ENCODE measurements at regions not wholly inside any gene's neighbourhood (a gene's known extent, or its start where the extent isn't known, plus 50 kb on each side); places are given as distances from the start of the nearest gene placed in this dataset.

DNA sequence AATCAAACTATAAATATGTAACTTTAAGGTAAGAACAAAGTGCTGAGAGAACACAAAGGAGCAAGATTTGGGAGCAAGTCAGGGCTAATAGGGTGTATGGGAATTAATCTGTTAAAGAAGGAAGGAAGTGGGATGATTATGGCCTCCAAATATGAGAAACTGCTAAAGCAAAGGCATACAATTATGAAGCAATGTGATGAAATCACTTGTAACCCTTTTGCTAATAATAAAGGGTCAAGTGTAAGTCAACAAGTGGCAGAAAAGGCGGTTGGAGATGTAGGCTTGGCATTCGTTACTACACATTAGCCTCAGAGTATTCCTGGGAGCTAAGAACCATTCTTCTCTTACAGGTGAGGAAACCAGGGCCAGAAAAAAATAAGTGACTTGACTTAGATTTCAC is 1002.3 kb upstream of the TENM4 start:
- Histone ChIP-seq H3K27ac (no peak overlapping the region), H3K4me3 (no peak overlapping the region)
- TF ChIP-seq CTCF (IDR thresholded peaks at IDR 0.05), result no peak
- DNase-seq (ENCODE audit: low spot score), result no peak

GRCh38 chr11:80441821-80442220 is 1001.0 kb upstream of the TENM4 start:
- H3K27ac ChIP-seq, result no peak overlapping the region
- DNase-seq (ENCODE audit: low spot score), result no peak
- no peak for TF ChIP-seq CTCF (IDR thresholded peaks at IDR 0.05)
- H3K4me3 ChIP-seq, result no peak overlapping the region

- TF ChIP-seq CTCF (IDR thresholded peaks at IDR 0.05), result no peak
- no peak for DNase-seq (ENCODE audit: low spot score)
- H3K4me3 ChIP-seq, result no peak overlapping the region
- H3K27ac ChIP-seq, result no peak overlapping the region
These were observed 1000.0 kb upstream of the TENM4 start for GRCh38 chr11:80440835-80441234.

GRCh38 chr11:80436547-80436946 is 995.7 kb upstream of the TENM4 start:
- Histone ChIP-seq H3K4me3 (no peak overlapping the region), H3K27ac (no peak overlapping the region)
- DNase-seq (ENCODE audit: low spot score), result no peak
- no peak for TF ChIP-seq CTCF (IDR thresholded peaks at IDR 0.05)

GRCh38 chr11:80435345-80435744 is 994.5 kb upstream of the TENM4 start:
- no peak for DNase-seq (ENCODE audit: low spot score)
- Histone ChIP-seq H3K4me3 (no peak overlapping the region), H3K27ac (no peak overlapping the region)
- TF ChIP-seq CTCF (IDR thresholded peaks at IDR 0.05), result no peak

- H3K27ac ChIP-seq, result no peak overlapping the region
- DNase-seq (ENCODE audit: low spot score), result no peak
- no peak overlapping the region for H3K4me3 ChIP-seq
- no peak for TF ChIP-seq CTCF (IDR thresholded peaks at IDR 0.05)
These were observed 991.2 kb upstream of the TENM4 start for GRCh38 chr11:80432057-80432456.

DNA sequence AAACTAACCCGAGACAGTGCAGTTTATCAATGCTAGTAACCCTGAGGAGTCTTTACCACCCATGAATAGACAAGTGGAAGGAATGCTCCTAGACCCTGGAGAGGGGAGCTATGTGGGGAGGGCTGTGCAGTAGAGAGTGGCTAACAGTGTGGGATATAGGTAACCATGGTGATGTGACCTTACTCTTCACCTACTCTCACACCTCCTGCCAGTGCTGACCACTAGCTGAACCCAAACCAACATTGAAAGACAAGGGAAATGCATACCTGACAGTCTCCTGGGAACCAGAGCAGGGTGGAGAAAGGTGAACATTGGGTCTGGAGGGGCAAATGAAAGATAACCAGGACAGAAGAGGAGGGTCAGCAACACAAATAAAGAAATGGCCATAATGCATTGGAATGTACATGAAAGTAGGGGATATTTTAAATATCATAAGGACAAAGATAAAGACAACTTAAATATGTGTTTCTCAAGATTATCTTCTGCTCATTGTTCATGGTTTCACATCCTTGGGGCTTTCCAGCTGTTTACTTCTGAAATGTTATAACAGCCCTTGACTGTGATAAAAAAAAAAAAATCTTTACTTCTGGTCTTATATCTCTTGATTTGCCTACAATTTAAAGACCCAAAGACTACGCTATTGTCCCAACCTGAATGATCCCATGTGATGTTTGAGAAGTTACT is 983.3 kb upstream of the TENM4 start:
- no peak for DNase-seq (ENCODE audit: low spot score)
- no peak overlapping the region for H3K4me3 ChIP-seq
- TF ChIP-seq CTCF (IDR thresholded peaks at IDR 0.05), result no peak
- H3K27ac ChIP-seq, result no peak overlapping the region

All from coronary artery (tissue), 2 donors.